Testis (tissue), 2 donors: ENCODE measurements at regions not wholly inside any gene's neighbourhood (a gene's known extent, or its start where the extent isn't known, plus 50 kb on each side); places are given as distances from the start of the nearest gene placed in this dataset.
"Not testable (repeated sequence)": the region's sequence is repeated elsewhere in the genome, so short reads cannot be mapped to it uniquely, and the experiment has no call there.

ENCODE experiments used
- POLR2A ChIP-seq: fragments of 450-650 bp; IDR thresholded peaks from one replicate; pipeline ENCODE4 v1.6.1; 2017; ENCODE audit warnings: antibody characterized with exemption, mild to moderate bottlenecking, moderate library complexity
- TF ChIP-seq, protein P1 (sequence below), 3 experiments: fragments of 450-650 bp in 2 of 3; fragments of 200-600 bp in 1 of 3; sonication (generic) in 1 of 3; IDR thresholded peaks; one replicate each; pipeline ENCODE4 v1.5.1; 2016 to 2019; ENCODE audit warnings: antibody characterized with exemption in 3 of 3, mild to moderate bottlenecking in 2 of 3, moderate library complexity in 1 of 3

DNA sequence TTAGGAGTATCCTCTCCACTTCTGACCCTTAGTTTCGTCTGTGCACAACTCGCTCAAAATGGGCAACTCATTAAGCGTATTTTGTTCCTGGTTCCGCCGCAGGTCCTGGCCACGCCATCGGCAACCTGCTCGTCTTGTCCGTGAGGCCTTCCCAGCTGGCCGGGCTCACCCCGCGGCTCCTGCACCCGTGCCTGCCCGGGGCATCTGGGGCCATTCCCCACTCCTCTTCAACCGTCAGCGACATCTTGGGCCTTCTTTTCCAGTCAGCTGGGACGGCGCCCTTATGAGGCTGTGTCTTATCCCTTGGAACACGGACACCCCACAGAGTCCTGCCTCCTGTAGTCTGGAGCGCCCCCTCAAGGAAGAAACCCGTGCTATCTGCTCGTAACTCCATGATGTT is 271.9 kb upstream of the NRSN1 start:
- TF ChIP-seq, protein P1, sequence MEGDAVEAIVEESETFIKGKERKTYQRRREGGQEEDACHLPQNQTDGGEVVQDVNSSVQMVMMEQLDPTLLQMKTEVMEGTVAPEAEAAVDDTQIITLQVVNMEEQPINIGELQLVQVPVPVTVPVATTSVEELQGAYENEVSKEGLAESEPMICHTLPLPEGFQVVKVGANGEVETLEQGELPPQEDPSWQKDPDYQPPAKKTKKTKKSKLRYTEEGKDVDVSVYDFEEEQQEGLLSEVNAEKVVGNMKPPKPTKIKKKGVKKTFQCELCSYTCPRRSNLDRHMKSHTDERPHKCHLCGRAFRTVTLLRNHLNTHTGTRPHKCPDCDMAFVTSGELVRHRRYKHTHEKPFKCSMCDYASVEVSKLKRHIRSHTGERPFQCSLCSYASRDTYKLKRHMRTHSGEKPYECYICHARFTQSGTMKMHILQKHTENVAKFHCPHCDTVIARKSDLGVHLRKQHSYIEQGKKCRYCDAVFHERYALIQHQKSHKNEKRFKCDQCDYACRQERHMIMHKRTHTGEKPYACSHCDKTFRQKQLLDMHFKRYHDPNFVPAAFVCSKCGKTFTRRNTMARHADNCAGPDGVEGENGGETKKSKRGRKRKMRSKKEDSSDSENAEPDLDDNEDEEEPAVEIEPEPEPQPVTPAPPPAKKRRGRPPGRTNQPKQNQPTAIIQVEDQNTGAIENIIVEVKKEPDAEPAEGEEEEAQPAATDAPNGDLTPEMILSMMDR (IDR thresholded peaks at IDR 0.05): not testable (repeated sequence)
- TF ChIP-seq POLR2A: not testable (repeated sequence)
